RPMI7951 (cell line): ENCODE measurements at regions not wholly inside any gene's neighbourhood (a gene's known extent, or its start where the extent isn't known, plus 50 kb on each side); places are given as distances from the start of the nearest gene placed in this dataset.
"Not testable (repeated sequence)": the region's sequence is repeated elsewhere in the genome, so short reads cannot be mapped to it uniquely, and the experiment has no call there.

Experiments used
- DNase-seq: peaks from one replicate; pipeline ENCODE4 v3.0.0-alpha.2; 2012; ENCODE audit warnings: low read depth

- DNase-seq, result no peak
Observed at GRCh38 chrX:13955975-13956374, 73.7 kb downstream of the GEMIN8 start.

- DNase-seq, result no peak
Observed at GRCh38 chrX:13955095-13955647, 74.5 kb downstream of the GEMIN8 start.

- DNase-seq, result no peak
Observed at GRCh38 chrX:13952581-13952980, 77.1 kb downstream of the GEMIN8 start.

GRCh38 chrX:13946223-13946622 lies 83.5 kb downstream of the GEMIN8 start:
- not testable (repeated sequence) for DNase-seq

- DNase-seq, result not testable (repeated sequence)
Observed at GRCh38 chrX:13945787-13946186, 83.9 kb downstream of the GEMIN8 start.

- no peak for DNase-seq
Observed at GRCh38 chrX:13940671-13941070, 89.0 kb downstream of the GEMIN8 start.

- no peak for DNase-seq
Observed at GRCh38 chrX:13939741-13940597, 89.7 kb downstream of the GEMIN8 start.

GRCh38 chrX:13938829-13939530 lies 90.7 kb downstream of the GEMIN8 start:
- DNase-seq, result no peak

GRCh38 chrX:13938051-13938828 lies 91.5 kb downstream of the GEMIN8 start:
- DNase-seq, result no peak

- DNase-seq, result peak; percentile 59
Observed at GRCh38 chrX:13937370-13938050, 92.2 kb downstream of the GEMIN8 start.

GRCh38 chrX:13936521-13937225 lies 93.0 kb downstream of the GEMIN8 start:
- no peak for DNase-seq

GRCh38 chrX:13934731-13935130 lies 95.0 kb downstream of the GEMIN8 start:
- DNase-seq, result no peak

- DNase-seq, result peak; percentile 15
Observed at GRCh38 chrX:13933851-13934250, 95.8 kb downstream of the GEMIN8 start.

GRCh38 chrX:13933352-13933751 lies 96.3 kb downstream of the GEMIN8 start:
- DNase-seq, result no peak

- DNase-seq, result no peak
Observed at GRCh38 chrX:13932416-13932815, 97.3 kb downstream of the GEMIN8 start.

- DNase-seq, result no peak
Observed at GRCh38 chrX:13927175-13927574, 102.5 kb downstream of the GEMIN8 start.

- no peak for DNase-seq
Observed at GRCh38 chrX:13923845-13924244, 105.8 kb downstream of the GEMIN8 start.

- no peak for DNase-seq
Observed at GRCh38 chrX:13923289-13923688, 106.4 kb upstream of the GPM6B start.

GRCh38 chrX:13917507-13917906 lies 100.6 kb upstream of the GPM6B start:
- DNase-seq, result no peak

GRCh38 chrX:13911586-13911985 lies 94.7 kb upstream of the GPM6B start:
- DNase-seq, result no peak

GRCh38 chrX:13906093-13906492 lies 89.2 kb upstream of the GPM6B start:
- DNase-seq, result peak; percentile 17
